Fibroblast of lung (primary cell): ENCODE measurements at regions not wholly inside any gene's neighbourhood (a gene's known extent, or its start where the extent isn't known, plus 50 kb on each side); places are given as distances from the start of the nearest gene placed in this dataset.

ENCODE experiments used
- DNase-seq, 2 donors: peaks; one replicate each; pipeline versions ENCODE4 v3.0.0 to v3.0.0-alpha.2; 2010; ENCODE audit warnings: low read depth in 2 of 2
- H2AFZ ChIP-seq: 2 replicates; pipeline ENCODE4 v1.5.1; 2012; ENCODE audit warnings: low read length, control low read depth, inconsistent platforms
- H3K27ac ChIP-seq: 2 replicates; pipeline ENCODE4 v1.5.1; 2011; ENCODE audit warnings: low read length, control low read depth; ENCODE audit not compliant: insufficient read depth
- H3K27me3 ChIP-seq: 2 replicates; pipeline ENCODE4 v1.5.1; 2011; ENCODE audit warnings: mild to moderate bottlenecking, low read length; ENCODE audit not compliant: control insufficient read depth, insufficient read depth
- H3K36me3 ChIP-seq: 2 replicates; pipeline ENCODE4 v1.5.1; 2011; ENCODE audit warnings: low read length; ENCODE audit not compliant: control insufficient read depth, insufficient read depth
- H3K4me1 ChIP-seq: 2 replicates; pipeline ENCODE4 v1.5.1; 2011; ENCODE audit warnings: low read length; ENCODE audit not compliant: control insufficient read depth, insufficient read depth; ENCODE audit errors: extremely low read depth
- H3K4me2 ChIP-seq: 2 replicates; pipeline ENCODE4 v1.5.1; 2011; ENCODE audit warnings: low read length, control low read depth; ENCODE audit not compliant: insufficient read depth; ENCODE audit errors: extremely low read depth
- H3K4me3 ChIP-seq, 4 experiments: fragments of 200-600 bp in 1 of 4; sonication (generic) in 1 of 4; replicated peaks in 1 of 4; 2 replicates each; pipeline ENCODE4 v1.5.1; 2011 to 2016; ENCODE audit warnings: low read length in 4 of 4, low read depth in 3 of 4, mild to moderate bottlenecking in 3 of 4, control low read depth in 2 of 4, inconsistent platforms in 1 of 4, mixed read lengths in 1 of 4; ENCODE audit not compliant: insufficient read depth in 1 of 4; ENCODE audit errors: control extremely low read depth in 1 of 4
- H3K79me2 ChIP-seq: 2 replicates; pipeline ENCODE4 v1.5.1; 2012; ENCODE audit warnings: mild to moderate bottlenecking, low read length, inconsistent platforms; ENCODE audit not compliant: control insufficient read depth, insufficient read depth
- H3K9ac ChIP-seq: 2 replicates; pipeline ENCODE4 v1.5.1; 2011; ENCODE audit warnings: mild to moderate bottlenecking, low read length, control low read depth; ENCODE audit not compliant: insufficient read depth
- H3K9me3 ChIP-seq: 2 replicates; pipeline ENCODE4 v1.5.1; 2012; ENCODE audit warnings: low read depth, low read length; ENCODE audit not compliant: control insufficient read depth, insufficient read depth
- H4K20me1 ChIP-seq: 2 replicates; pipeline ENCODE4 v1.5.1; 2011; ENCODE audit warnings: low read length; ENCODE audit not compliant: control insufficient read depth, insufficient read depth; ENCODE audit errors: extremely low read depth
- EZH2 ChIP-seq: IDR thresholded peaks from 2 replicates; pipeline ENCODE4 v1.5.1; 2012; ENCODE audit warnings: low read length, control low read depth, mild to moderate bottlenecking; ENCODE audit errors: missing control alignments
- TF ChIP-seq, protein P1 (sequence below), 2 donors: IDR thresholded peaks in 1 of 2; conservative IDR thresholded peaks in 1 of 2; 1 replicate in 1 of 2; 2 replicates in 1 of 2; pipeline ENCODE4 v1.5.1; 2011 to 2012; ENCODE audit warnings: low read length in 2 of 2, control low read depth in 1 of 2, inconsistent platforms in 1 of 2, low read depth in 1 of 2, mild to moderate bottlenecking in 1 of 2

- Histone ChIP-seq H3K9ac (no peak overlapping the region), H3K27ac (no peak overlapping the region), H4K20me1 (no peaks in the 10 kb centered on the region), H3K79me2 (no peaks in the 10 kb centered on the region), H3K4me2 (no peak overlapping the region), H3K27me3 (peaks cover 1% of the 10 kb centered on the region), H3K4me3 (no peak overlapping the region), H3K4me1 (no peaks in the 10 kb centered on the region), H3K9me3 (no peaks in the 10 kb centered on the region), H2AFZ (no peak overlapping the region), H3K36me3 (no peaks in the 10 kb centered on the region)
- no peak for TF ChIP-seq EZH2
- TF ChIP-seq, protein P1, sequence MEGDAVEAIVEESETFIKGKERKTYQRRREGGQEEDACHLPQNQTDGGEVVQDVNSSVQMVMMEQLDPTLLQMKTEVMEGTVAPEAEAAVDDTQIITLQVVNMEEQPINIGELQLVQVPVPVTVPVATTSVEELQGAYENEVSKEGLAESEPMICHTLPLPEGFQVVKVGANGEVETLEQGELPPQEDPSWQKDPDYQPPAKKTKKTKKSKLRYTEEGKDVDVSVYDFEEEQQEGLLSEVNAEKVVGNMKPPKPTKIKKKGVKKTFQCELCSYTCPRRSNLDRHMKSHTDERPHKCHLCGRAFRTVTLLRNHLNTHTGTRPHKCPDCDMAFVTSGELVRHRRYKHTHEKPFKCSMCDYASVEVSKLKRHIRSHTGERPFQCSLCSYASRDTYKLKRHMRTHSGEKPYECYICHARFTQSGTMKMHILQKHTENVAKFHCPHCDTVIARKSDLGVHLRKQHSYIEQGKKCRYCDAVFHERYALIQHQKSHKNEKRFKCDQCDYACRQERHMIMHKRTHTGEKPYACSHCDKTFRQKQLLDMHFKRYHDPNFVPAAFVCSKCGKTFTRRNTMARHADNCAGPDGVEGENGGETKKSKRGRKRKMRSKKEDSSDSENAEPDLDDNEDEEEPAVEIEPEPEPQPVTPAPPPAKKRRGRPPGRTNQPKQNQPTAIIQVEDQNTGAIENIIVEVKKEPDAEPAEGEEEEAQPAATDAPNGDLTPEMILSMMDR (conservative IDR thresholded peaks at IDR 0.05 in 1 of 2, IDR thresholded peaks at IDR 0.05 in 1 of 2; ENCODE audit: low read depth in 1 of 2, low read length in 2 of 2): peak; percentile 40 to 51
- peak in 1 of 2 donors; percentile 17 for DNase-seq
Measured at GRCh38 chr11:69240332-69241074, 53.5 kb upstream of the MYEOV start.

DNA sequence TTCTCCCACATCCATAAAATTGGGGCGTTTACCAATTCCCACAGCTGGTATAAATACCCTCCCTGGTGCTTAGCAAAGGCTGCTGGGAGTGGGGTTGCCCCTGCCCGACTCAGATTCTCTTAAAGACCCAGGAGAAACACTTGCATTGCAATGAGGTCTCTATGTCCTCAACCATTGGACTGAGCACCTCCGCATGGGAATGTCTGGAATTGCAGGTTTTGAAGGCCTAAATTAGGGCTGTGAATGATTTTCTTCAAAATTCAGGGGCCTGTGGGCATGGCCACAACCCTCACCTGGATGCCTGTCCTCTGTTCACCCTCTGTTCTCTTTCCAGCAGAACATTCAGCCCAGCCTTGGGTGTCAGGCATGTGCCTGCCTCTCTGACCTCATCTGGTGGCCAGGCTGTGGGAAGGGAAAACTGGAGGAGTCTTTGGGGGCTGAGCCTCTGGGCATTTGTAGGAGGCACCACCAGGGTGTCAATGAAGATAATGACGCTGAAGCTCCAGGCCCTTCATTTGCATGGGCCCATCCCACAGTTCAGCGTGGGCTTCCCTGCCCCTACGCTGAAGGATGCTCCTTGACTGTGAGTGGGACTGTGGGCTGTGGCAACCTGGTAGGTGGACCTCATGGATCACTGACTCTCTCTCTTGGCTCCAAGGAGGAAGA is 52.7 kb upstream of the MYEOV start:
- H3K4me3 ChIP-seq: no peak overlapping the region
- H3K4me1 ChIP-seq: no peaks in the 10 kb centered on the region
- H4K20me1 ChIP-seq: no peaks in the 10 kb centered on the region
- H3K4me2 ChIP-seq: no peak overlapping the region
- no peaks in the 10 kb centered on the region for H3K79me2 ChIP-seq
- no peak overlapping the region for H3K9ac ChIP-seq
- no peaks in the 10 kb centered on the region for H3K36me3 ChIP-seq
- no peak overlapping the region for H3K27ac ChIP-seq
- TF ChIP-seq, protein P1 (conservative IDR thresholded peaks at IDR 0.05 in 1 of 2, IDR thresholded peaks at IDR 0.05 in 1 of 2; ENCODE audit: low read depth in 1 of 2, low read length in 2 of 2): no peak
- TF ChIP-seq EZH2: no peak
- H2AFZ ChIP-seq: no peak overlapping the region
- H3K27me3 ChIP-seq: peaks cover 5% of the 10 kb centered on the region
- no peak for DNase-seq
- H3K9me3 ChIP-seq: no peaks in the 10 kb centered on the region

DNA sequence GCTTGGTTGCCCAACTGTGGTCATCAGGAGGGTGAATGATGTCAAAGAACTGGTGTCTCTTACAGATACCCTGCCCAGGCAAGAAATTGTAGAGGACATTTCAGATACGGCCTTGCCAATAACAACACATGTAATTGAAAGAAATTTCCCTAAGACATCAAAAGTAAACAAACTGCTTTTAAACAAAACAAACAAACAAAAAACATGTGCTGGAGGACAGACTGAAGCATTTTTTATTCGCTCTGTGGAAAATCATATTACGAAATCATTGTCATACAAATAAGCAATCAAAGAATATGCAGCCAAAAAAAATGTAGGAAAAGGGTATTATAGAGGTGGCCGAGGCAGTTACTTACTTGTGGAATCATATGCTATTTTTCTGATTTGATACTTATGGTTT is 52.1 kb upstream of the MYEOV start:
- peak in 1 of 2 donors; percentile 21 for DNase-seq
- TF ChIP-seq, protein P1 (conservative IDR thresholded peaks at IDR 0.05 in 1 of 2, IDR thresholded peaks at IDR 0.05 in 1 of 2; ENCODE audit: low read depth in 1 of 2, low read length in 2 of 2): no peak
- no peak for TF ChIP-seq EZH2
- no peaks in the 10 kb centered on the region for H3K4me1 ChIP-seq

More for the DNA sequence above, 52.1 kb upstream of the MYEOV start:
- Histone ChIP-seq H3K79me2 (no peaks in the 10 kb centered on the region), H3K27ac (no peak overlapping the region), H3K9me3 (no peaks in the 10 kb centered on the region), H3K36me3 (no peaks in the 10 kb centered on the region), H3K27me3 (peaks cover 5% of the 10 kb centered on the region), H3K4me2 (no peak overlapping the region), H2AFZ (no peak overlapping the region), H3K9ac (no peak overlapping the region), H3K4me3 (no peak overlapping the region), H4K20me1 (no peaks in the 10 kb centered on the region)
